Left ventricle myocardium inferior (tissue), 1 donor: ENCODE measurements at regions not wholly inside any gene's neighbourhood (a gene's known extent, or its start where the extent isn't known, plus 50 kb on each side); places are given as distances from the start of the nearest gene placed in this dataset.

ENCODE experiments used
- DNase-seq: peaks from one replicate; pipeline ENCODE4 v3.0.0-alpha.2; 2020
- H3K27ac ChIP-seq: fragments of 200-600 bp; replicated peaks from 2 replicates; pipeline ENCODE4 v1.8.0; 2021
- H3K27me3 ChIP-seq: fragments of 200-600 bp; 2 replicates; pipeline ENCODE4 v1.8.0; 2021; ENCODE audit warnings: low read depth
- H3K36me3 ChIP-seq: fragments of 200-600 bp; 2 replicates; pipeline ENCODE4 v1.8.0; 2021
- H3K4me1 ChIP-seq: fragments of 200-600 bp; 2 replicates; pipeline ENCODE4 v1.8.0; 2021
- H3K4me3 ChIP-seq: fragments of 200-600 bp; 2 replicates; pipeline ENCODE4 v1.8.0; 2021; ENCODE audit warnings: mild to moderate bottlenecking, moderate library complexity
- H3K9me3 ChIP-seq: fragments of 200-600 bp; replicated peaks from 2 replicates; pipeline ENCODE4 v1.8.0; 2021
- intact Hi-C: fragments of 100-400 bp; cut with micrococcal nuclease; formaldehyde crosslinking; loops from one replicate; pipeline ENCODE4 v1.11.0; 2022
- TF ChIP-seq, protein P1 (sequence below): fragments of 200-600 bp; IDR thresholded peaks from 2 replicates; pipeline ENCODE4 v1.8.0; 2021; ENCODE audit warnings: antibody characterized with exemption, mild to moderate bottlenecking, borderline replicate concordance
- donor health status: DM: no; HTN: yes; CAD: no; lungs with severe emphysema.

DNA sequence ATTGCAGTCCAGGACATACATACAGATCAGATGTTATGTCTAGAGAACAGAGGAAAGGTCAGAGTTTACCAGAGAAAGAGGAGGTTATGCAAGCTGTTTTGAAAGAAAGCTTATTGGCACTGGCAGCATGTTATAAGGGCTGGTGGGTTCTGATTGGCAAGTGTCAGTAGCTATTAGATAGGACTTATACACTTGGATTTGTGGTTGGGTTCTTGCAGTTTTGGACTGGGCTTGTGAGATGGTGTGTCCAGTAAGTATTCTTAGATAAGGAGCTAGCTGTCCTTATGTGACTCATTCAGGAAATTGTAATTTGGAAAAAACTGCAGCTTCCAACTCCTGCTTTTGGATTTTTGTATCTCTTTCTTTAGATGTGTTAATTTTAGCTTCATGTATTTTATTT is 130.7 kb upstream of the NAMPT start:
- peaks cover 21% of the 10 kb centered on the region for H3K9me3 ChIP-seq
- no peak for DNase-seq
- H3K4me3 ChIP-seq = no peak overlapping the region
- peaks cover 16% of the 10 kb centered on the region for H3K4me1 ChIP-seq
- H3K27me3 ChIP-seq = no peaks in the 10 kb centered on the region
- H3K36me3 ChIP-seq = no peaks in the 10 kb centered on the region
- TF ChIP-seq, protein P1, sequence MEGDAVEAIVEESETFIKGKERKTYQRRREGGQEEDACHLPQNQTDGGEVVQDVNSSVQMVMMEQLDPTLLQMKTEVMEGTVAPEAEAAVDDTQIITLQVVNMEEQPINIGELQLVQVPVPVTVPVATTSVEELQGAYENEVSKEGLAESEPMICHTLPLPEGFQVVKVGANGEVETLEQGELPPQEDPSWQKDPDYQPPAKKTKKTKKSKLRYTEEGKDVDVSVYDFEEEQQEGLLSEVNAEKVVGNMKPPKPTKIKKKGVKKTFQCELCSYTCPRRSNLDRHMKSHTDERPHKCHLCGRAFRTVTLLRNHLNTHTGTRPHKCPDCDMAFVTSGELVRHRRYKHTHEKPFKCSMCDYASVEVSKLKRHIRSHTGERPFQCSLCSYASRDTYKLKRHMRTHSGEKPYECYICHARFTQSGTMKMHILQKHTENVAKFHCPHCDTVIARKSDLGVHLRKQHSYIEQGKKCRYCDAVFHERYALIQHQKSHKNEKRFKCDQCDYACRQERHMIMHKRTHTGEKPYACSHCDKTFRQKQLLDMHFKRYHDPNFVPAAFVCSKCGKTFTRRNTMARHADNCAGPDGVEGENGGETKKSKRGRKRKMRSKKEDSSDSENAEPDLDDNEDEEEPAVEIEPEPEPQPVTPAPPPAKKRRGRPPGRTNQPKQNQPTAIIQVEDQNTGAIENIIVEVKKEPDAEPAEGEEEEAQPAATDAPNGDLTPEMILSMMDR = no peak
- intact Hi-C loops = no loop called here
- H3K27ac ChIP-seq = no peak overlapping the region

DNA sequence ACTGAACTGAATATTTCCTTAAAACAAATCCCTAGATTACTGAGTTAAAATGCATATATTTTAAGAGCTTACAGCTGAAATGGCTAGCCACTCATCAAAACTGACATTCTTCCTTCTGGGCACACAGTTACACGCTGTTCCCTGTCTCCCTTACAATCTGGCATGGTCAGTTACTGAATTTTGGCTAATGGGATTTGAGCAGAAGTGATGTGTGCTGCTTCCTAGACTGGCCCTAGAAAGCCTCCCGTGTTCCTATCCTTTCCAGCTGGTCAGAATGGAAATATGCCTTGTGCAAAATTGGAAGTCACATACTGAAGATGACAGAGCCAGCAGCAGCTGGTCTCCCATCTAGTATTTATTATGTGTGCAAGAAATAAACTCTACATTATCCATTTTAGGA is 128.7 kb upstream of the NAMPT start:
- no peak overlapping the region for H3K27ac ChIP-seq
- H3K36me3 ChIP-seq = no peaks in the 10 kb centered on the region
- H3K4me1 ChIP-seq = peaks cover 13% of the 10 kb centered on the region
- no peak for DNase-seq
- no peak overlapping the region for H3K4me3 ChIP-seq
- intact Hi-C loops = no loop called here
- H3K27me3 ChIP-seq = no peaks in the 10 kb centered on the region
- TF ChIP-seq, protein P1 = no peak
- H3K9me3 ChIP-seq = peaks cover 21% of the 10 kb centered on the region

DNA sequence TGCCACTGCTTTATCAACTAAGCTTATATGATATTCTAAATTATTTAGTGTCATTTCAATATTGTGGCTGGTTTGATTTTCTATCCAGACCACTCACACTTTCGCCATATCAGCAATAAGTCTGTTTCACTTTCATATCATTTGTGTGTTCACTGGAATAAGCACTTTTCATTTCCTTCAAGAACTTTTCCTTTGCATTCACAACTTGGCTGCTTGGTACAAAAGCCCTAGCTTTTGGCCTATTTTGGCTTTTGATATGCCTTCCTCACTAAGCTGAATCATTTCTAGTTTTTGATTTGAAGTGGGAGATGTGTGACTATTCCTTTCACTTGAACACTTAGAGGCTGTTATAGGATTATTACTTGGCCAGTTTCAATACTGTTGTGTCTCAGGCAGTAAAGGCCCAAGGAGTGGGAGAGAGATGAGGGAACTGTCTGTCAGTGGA is 120.9 kb upstream of the NAMPT start:
- DNase-seq = no peak
- Histone ChIP-seq H3K4me1 (no peaks in the 10 kb centered on the region), H3K9me3 (peaks cover 4% of the 10 kb centered on the region), H3K36me3 (no peaks in the 10 kb centered on the region), H3K4me3 (no peak overlapping the region), H3K27me3 (peaks cover 3% of the 10 kb centered on the region), H3K27ac (no peak overlapping the region)
- intact Hi-C loops = no loop called here
- TF ChIP-seq, protein P1 = no peak

DNA sequence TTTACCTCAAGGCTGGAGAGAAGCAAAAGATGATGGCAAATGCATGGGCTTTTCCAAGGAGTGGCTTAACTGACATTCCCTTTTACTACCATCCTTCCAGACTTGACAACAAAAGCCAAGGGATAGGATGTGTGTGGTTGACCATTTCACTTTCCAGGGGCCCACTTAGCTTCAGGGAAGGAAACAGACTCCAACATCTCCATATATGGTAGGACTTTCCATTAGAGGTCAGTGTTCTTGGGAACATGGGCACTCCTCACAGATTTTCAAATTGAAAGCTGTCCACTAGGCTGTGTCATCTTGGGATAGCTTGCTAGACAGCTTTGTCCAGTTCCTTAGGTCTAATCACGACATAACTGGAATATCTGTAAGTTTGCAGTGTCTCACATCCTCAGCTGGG is 118.1 kb upstream of the NAMPT start:
- H3K27me3 ChIP-seq = peaks cover 8% of the 10 kb centered on the region
- no peak for DNase-seq
- no peak overlapping the region for H3K4me3 ChIP-seq
- H3K9me3 ChIP-seq = peaks cover 4% of the 10 kb centered on the region
- TF ChIP-seq, protein P1 = no peak
- no peaks in the 10 kb centered on the region for H3K36me3 ChIP-seq
- H3K4me1 ChIP-seq = no peaks in the 10 kb centered on the region
- intact Hi-C loops = no loop called here
- no peak overlapping the region for H3K27ac ChIP-seq

DNA sequence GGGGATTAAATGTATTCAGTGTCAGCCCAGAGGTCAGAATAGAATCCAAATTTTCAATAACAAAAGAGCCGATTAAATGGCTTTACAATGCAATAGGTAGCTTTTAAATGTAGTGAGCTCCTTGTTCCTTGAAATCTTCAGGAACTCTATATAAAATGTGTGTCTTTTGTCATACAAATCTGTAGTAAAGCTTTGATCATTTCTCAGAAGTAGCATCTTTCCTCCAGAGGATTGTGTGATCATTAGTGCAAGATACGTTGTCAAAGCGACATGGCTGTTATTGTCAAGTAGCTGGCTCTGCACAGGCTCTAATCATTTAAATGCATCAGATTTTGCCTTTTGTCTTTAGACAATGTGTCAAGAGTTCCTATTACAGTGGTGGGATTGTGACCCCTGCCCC is 116.1 kb upstream of the NAMPT start:
- TF ChIP-seq, protein P1 = no peak
- H3K27ac ChIP-seq = no peak overlapping the region
- H3K4me3 ChIP-seq = no peak overlapping the region
- H3K9me3 ChIP-seq = peaks cover 4% of the 10 kb centered on the region
- intact Hi-C loops = no loop called here
- H3K4me1 ChIP-seq = no peaks in the 10 kb centered on the region
- H3K27me3 ChIP-seq = peaks cover 8% of the 10 kb centered on the region
- H3K36me3 ChIP-seq = no peaks in the 10 kb centered on the region
- DNase-seq = no peak

DNA sequence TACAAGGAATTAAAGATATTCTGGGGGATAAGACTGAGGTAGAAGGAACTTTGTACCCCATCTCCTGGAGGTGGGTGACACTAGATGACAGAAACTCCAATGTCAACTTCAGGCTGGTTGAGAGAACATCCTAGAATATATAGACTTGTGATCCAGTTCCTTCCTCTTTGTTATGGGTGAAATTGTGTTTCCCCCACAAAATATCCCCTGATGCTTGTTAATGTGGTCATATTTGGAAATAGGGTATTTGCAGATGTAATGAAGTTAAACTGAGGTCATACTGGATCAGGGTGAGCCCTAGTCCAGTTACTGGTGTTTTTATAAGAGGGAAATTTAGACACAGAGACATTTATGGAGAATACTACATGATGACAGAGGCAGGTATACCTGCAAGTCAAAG is 114.0 kb upstream of the NAMPT start:
- peaks cover 11% of the 10 kb centered on the region for H3K27me3 ChIP-seq
- no peak overlapping the region for H3K27ac ChIP-seq
- no peak overlapping the region for H3K4me3 ChIP-seq
- intact Hi-C loops = no loop called here
- no peaks in the 10 kb centered on the region for H3K4me1 ChIP-seq
- H3K9me3 ChIP-seq = peaks cover 4% of the 10 kb centered on the region
- TF ChIP-seq, protein P1 = no peak
- H3K36me3 ChIP-seq = no peaks in the 10 kb centered on the region
- no peak for DNase-seq
